Activated T-cell treated with anti-CD3 and anti-CD28 coated beads for 1 hour (primary cell): ENCODE measurements at regions not wholly inside any gene's neighbourhood (a gene's known extent, or its start where the extent isn't known, plus 50 kb on each side); places are given as distances from the start of the nearest gene placed in this dataset.

ENCODE experiments used
- DNase-seq: peaks from one replicate; pipeline ENCODE4 v3.0.0-alpha.2; 2020; ENCODE audit warnings: low read depth

GRCh38 chr6:129778793-129779192, 68.8 kb upstream of the ARHGAP18 start:
- no peak for DNase-seq

GRCh38 chr6:129777371-129777770, 67.4 kb upstream of the ARHGAP18 start:
- DNase-seq: no peak

- no peak for DNase-seq
Measured at GRCh38 chr6:129776542-129777330, 66.8 kb upstream of the ARHGAP18 start.

GRCh38 chr6:129774697-129775447, 64.9 kb upstream of the ARHGAP18 start:
- peak; percentile 16 for DNase-seq

- DNase-seq: no peak
Measured at GRCh38 chr6:129773304-129773703, 63.3 kb upstream of the ARHGAP18 start.

- no peak for DNase-seq
Measured at GRCh38 chr6:129771678-129772077, 61.7 kb upstream of the ARHGAP18 start.

- no peak for DNase-seq
Measured at GRCh38 chr6:129767776-129768485, 58.0 kb upstream of the ARHGAP18 start.

- peak; percentile 30 for DNase-seq
Measured at GRCh38 chr6:129766959-129767728, 57.2 kb upstream of the ARHGAP18 start.

GRCh38 chr6:129764761-129765407, 54.9 kb upstream of the ARHGAP18 start:
- no peak for DNase-seq

GRCh38 chr6:129759796-129760605, 50.0 kb upstream of the ARHGAP18 start:
- no peak for DNase-seq
